NCI-H2171 treated with DMSO at 0.1 percent for 48 hours (cell line): ENCODE measurements at regions not wholly inside any gene's neighbourhood (a gene's known extent, or its start where the extent isn't known, plus 50 kb on each side); places are given as distances from the start of the nearest gene placed in this dataset.
"Not testable (repeated sequence)": the region's sequence is repeated elsewhere in the genome, so short reads cannot be mapped to it uniquely, and the experiment has no call there.

ENCODE experiments used
- DNase-seq: peaks from one replicate; lab custom pipeline; 2025; lab: John Stamatoyannopoulos, UW

GRCh38 chr16:13806671-13807070 lies 113.3 kb upstream of the ERCC4 start:
- DNase-seq = no peak

DNA sequence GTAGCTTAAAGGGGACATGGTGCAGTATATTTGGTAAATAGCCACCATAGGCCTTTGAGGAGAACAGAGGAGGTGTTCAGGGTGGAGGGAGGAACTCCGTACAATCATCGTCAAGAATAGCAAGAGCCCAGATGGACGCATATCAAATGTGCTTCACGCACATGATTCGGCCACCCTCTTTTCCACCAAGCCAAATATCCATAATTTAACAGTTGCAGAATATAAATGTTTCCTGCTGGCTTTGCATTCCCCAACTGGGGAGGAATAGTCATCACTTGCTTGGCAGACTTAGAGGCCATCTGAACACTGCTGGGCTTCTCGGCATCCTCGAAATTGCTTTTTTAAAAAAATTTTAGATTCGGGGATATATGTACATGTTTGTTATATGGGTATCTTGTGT lies 111.9 kb upstream of the ERCC4 start:
- DNase-seq = no peak

DNA sequence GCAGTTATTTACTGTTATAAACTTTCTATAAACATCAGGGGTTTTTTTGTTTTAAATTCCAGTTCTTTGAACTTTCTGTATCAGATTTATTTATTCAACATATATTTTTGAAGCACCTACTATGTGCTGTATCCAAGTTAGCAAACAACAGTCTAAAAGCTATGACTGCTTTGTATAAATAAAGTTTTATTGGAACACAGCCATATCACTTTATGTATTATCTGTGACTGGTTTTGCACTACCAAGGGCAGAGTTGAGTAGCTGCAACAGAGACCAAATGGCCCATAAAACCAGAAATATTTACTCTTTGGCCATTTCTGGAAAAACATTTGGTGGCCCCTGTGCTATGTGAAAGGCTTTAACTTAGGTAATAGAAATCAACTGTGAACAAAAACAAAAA lies 110.2 kb upstream of the ERCC4 start:
- DNase-seq = no peak

- no peak for DNase-seq
Observed at GRCh38 chr16:13811834-13812233, 108.1 kb upstream of the ERCC4 start.

GRCh38 chr16:13816701-13817100 lies 103.3 kb upstream of the ERCC4 start:
- no peak for DNase-seq

DNA sequence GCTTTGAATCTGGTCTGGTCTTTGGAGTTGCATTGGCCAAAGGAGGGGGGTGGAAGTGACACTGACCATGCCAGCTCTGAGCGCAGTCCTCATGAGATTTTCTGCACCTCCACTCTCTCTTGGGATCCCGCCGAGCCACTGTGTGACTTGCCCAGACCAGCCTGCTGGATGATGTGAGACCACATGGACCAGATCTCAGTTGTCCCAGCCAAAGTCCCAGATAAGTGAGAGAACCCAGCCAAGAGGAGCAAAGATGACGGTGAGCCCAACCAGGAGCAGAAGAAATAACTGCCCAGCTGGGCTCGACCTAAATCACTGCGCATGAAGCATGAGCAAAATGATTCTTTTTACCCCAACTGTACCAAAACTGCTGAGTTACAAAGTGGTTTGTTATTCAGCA lies 96.5 kb upstream of the ERCC4 start:
- DNase-seq = no peak

DNA sequence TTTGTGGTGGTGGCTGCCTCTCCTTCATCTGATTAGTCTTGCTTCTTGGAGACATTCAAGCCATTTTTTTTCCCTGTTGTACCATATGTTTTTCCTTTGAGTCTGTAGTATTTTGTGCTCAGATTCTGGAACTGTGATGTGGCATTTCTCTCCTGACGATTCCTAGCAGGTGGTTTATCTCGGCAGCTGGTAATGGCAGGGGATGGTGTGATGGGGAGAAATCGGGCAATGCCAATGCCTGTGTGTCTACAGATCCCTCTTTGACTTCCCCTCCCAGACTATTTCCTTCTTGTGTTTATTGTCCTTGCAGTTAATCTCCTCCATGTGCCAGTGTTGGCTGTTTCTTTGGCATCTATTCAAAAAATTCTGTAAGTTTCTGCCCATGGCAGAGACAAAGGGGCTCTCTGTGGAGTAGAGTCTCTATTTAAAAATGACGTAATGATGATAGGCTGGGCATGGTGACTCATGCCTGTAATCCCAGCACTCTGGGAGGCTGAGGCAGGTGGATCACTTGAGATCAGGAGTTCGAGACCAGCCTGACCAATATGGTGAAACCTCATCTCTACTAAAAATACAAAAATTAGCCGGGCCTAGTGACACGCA lies 90.2 kb upstream of the ERCC4 start:
- peak; percentile 67 for DNase-seq

- no peak for DNase-seq
Observed at GRCh38 chr16:13833515-13833914, 86.4 kb upstream of the ERCC4 start.

DNA sequence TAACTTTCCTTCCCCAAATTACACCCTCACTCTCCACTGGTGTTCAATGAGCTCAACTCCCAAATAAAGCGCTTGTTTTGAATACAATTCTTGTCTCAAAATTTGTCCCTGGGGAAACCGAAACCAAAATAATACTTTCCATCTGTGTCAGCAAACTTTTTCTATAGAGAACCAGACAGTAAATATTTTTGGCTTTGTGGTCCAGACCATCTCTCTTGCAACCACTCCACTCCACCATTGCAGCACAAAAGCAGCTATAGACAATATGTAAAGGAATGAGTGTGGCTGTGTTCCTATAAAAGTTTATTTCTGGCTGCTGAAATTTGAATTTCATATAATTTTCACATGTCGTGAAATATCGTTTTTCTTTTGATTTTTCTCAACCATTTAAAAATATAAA lies 84.6 kb upstream of the ERCC4 start:
- DNase-seq = no peak

DNA sequence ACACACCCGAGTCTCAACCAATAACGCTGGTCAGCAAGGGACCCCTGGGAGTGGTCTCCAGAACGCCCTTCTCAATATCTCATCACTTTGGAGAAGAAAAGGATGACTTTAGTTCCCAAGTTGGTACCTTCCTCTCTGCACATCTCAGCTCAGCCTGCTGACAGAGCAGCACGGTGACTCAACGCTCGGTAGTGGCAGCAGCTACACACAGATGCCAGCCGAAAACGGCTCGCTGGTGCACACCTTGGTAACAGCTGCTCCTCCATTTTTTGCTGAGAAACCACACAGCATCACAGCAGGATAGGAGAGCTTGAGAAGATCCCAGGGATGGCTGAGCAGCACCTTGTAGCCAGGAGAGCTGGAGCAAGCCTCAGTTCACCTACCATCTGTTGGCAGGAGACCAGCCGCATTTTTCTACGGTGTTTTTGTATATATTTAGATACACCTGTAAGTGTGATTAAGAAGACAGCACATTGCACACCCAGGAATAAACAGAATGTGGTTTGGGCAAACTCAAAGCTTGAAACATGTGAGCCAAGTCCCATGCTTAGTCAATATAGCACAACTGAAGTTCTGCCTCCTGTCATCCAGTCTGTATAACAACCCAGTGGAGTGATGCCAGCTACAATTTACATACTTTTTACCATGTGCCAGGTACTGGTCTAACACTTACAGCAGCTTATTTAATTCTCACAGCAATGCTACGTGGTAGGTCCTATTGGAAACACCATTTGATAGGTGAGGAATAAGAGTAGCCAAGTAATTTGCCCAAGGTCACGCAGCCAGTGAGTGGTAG lies 83.8 kb upstream of the ERCC4 start:
- DNase-seq = peak; percentile 81

- no peak for DNase-seq
Observed at GRCh38 chr16:13838401-13839190, 81.4 kb upstream of the ERCC4 start.

DNA sequence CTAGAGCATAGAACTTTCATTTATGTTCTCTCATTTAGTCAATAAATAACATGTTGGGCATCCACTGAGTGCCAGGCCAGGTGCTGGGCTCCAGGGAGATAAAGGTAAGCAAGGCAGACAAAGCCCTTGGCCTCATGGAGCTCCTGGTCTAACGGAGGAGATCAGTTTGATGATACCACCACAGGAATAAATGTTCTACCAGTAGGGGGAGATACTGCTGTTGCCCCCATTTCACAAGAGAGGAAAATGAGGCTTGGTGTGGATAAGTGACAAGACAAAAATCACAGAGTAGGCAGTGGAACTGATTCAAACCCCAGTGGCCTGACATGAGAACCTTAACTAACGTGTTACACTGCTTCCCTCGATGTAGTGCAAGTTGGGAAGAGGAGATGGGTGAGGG lies 80.4 kb upstream of the ERCC4 start:
- DNase-seq = no peak

- no peak for DNase-seq
Observed at GRCh38 chr16:13845232-13845631, 74.7 kb upstream of the ERCC4 start.

DNA sequence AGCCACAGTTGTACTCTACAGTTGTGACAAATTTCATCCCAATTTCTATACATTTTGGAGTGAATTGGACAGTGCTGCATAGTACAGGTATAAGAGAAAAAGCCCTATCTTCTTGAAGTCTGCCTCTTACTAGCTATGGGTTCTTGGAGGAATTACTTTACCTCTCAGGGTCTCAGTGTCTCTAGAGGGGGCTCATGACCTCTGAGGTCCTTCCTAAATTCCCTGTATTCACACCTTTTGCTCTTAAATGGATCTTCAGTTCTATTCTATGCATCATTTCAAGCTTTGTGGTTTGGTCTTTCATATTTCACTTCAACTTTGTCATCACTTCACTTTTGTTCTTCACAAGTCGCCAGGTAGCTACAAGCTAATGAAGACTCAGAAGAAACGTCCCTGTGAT lies 71.2 kb upstream of the ERCC4 start:
- no peak for DNase-seq

DNA sequence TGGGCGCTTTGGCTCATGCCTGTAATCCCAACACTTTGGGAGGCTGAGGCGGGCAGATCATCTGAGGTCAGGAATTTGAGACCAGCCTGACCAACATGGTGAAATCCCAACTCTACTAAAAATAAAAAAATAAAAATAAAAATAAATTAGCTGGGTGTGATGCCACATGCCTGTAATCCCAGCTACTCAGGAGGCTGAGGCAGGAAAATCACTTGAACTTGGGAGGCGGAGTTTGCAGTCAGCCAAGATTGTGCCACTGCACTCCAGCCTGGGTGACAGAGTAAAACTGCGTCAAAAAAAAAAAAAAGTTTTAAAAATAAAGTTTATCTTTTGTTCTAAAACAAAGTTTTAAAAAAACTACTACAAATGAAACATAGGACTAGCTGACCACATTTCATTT lies 69.8 kb upstream of the ERCC4 start:
- DNase-seq = not testable (repeated sequence)

GRCh38 chr16:13852827-13853226 lies 67.1 kb upstream of the ERCC4 start:
- no peak for DNase-seq

DNA sequence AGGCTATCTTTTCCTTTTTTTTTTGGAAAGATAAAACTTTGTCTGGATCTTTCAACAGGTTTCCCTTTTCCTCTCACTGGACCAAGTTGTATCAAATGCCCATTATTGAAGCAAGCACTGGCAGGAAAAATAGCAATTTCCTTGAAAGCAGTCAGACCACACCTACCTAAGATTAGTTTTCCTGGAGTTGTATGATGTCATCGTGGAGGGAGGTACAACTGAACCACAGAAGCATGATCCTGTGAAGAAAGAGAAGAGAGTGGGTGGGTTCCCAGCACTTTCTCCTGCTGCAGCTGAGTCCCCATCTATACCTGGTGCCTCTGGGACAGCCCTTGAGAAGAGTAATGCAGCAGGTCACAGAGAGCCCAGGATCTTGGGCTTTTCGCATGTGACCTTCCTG lies 63.6 kb upstream of the ERCC4 start:
- DNase-seq = no peak

GRCh38 chr16:13856811-13857511 lies 63.0 kb upstream of the ERCC4 start:
- no peak for DNase-seq

DNA sequence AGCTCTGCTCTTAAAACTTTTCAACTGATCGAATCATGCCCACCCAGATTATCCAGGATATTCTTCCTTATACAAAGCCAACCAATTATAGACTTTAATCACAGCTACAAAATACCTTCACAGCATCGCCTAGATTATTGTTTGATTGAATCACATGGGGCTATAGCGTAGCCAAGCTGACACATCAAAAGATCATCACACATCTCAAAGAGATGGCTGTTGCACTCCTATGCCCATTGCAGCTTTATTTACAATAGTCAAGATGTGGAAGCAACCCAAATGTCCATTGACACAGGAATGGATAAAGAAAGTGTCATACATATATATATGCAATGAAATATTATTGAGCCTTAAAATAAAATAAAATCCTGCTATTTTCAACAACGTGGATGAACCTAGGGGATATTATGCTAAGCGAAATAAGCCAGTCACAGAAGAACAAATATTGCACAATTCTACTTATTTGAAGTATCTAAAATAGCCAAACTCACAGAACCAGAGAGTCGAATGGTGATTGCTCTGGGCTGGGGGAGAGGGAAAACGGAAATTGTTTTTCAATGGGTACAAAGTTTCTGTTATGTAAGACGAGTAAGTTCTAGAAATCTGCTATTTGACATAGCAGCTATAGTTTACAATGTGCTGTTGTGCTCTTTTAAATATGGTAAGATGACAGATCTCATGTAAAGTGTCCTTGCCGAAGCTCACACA lies 60.9 kb upstream of the ERCC4 start:
- DNase-seq = no peak

- no peak for DNase-seq
Observed at GRCh38 chr16:13863075-13863765, 56.7 kb upstream of the ERCC4 start.

DNA sequence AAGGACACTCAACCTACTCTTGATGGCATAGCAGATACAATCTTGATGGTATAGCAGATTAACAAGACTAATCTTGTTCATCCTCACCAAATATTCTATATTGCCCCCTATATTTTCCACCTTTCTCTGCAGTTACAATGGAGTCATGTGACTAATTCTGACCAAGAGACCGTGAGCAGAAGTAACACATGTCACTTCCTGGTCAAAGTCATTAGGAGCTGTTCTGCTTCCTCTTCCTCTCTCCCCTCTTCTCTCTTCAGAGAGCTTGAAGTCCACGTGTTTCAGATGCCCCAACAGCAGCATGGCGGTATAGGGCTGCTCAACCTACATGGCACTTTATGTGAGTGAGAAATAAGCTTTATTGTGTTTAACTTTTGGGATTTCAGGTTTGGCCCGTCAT lies 55.3 kb upstream of the ERCC4 start:
- no peak for DNase-seq
